HepG2 (cell line): ENCODE measurements at regions not wholly inside any gene's neighbourhood (a gene's known extent, or its start where the extent isn't known, plus 50 kb on each side); places are given as distances from the start of the nearest gene placed in this dataset.

Experiments used
- ATAC-seq: fragments of 200-7000 bp; cut with Tn5 transposase; 3 replicates; pipeline ENCODE4 v1.9.1; 2020; ENCODE audit warnings: mild to moderate bottlenecking, moderate library complexity
- BruUV-seq: library from RNA; stranded (reverse); fragments of 400-500 nt; replicated peaks from 2 replicates; lab custom pipeline; 2021; lab: Mats Ljungman, UMichigan
- CTCF ChIA-PET: fragments of 300-600 bp; formaldehyde crosslinking; extraction: SDS; loops from one replicate; lab custom pipeline; 2021; ENCODE audit warnings: low total read pairs, inconsistent platforms, low intra/inter-chr PET ratio; lab: Yijun Ruan, JAX
- POLR2A ChIA-PET: fragments of 350-600 bp; sonication (Branson Sonifier 250); formaldehyde crosslinking; loops from one replicate; lab custom pipeline; 2020; ENCODE audit warnings: antibody characterized with exemption, inconsistent platforms; lab: Yijun Ruan, JAX
- DNase-seq: peaks from one replicate; pipeline ENCODE4 v3.0.0-alpha.2; 2015; ENCODE audit warnings: low spot score
- FAIRE-seq: peaks from 3 replicates; lab custom pipeline; 2011; peaks lifted over from hg19 to GRCh38; lab: Jason Lieb, UNC
- H2AFZ ChIP-seq: one replicate; pipeline ENCODE4 v1.6.1; 2011; ENCODE audit warnings: low read length, inconsistent platforms
- H3K27ac ChIP-seq: fragments of 300-600 bp; 3 replicates; pipeline ENCODE4 v1.8.0; 2011; ENCODE audit warnings: mixed run types, mild to moderate bottlenecking, mixed read lengths, low read length, inconsistent platforms; ENCODE audit not compliant: insufficient read depth; ENCODE audit errors: extremely low read length
- H3K27me3 ChIP-seq, 2 experiments: fragments of 200-600 bp in 1 of 2; 2 replicates in 1 of 2; 3 replicates in 1 of 2; pipeline versions ENCODE4 v1.6.0 to v1.8.0; 2011; ENCODE audit warnings: low read length in 2 of 2, mild to moderate bottlenecking in 2 of 2, moderate library complexity in 2 of 2, inconsistent platforms in 1 of 2; ENCODE audit not compliant: insufficient read depth in 2 of 2, control insufficient read depth in 1 of 2
- H3K36me3 ChIP-seq, 2 experiments: fragments of 200-600 bp in 1 of 2; replicated peaks in 1 of 2; 2 replicates in 1 of 2; 3 replicates in 1 of 2; pipeline versions ENCODE4 v1.5.1 to v1.8.0; 2011; ENCODE audit warnings: low read length in 2 of 2, inconsistent platforms in 1 of 2; ENCODE audit not compliant: insufficient read depth in 2 of 2, control insufficient read depth in 1 of 2
- H3K4me1 ChIP-seq: 2 replicates; pipeline ENCODE4 v1.5.1; 2012; ENCODE audit warnings: low read length, inconsistent platforms; ENCODE audit not compliant: insufficient read depth
- H3K4me2 ChIP-seq: 2 replicates; pipeline ENCODE4 v1.6.0; 2011; ENCODE audit warnings: low read depth, low read length, inconsistent platforms
- H3K4me3 ChIP-seq, 3 experiments: fragments of 200-600 bp in 1 of 3; sonication (generic), shearing (Covaris generic) in 1 of 3; replicated peaks in 1 of 3; 2 replicates each; pipeline ENCODE4 v1.5.1; 2011 to 2016; ENCODE audit warnings: low read length in 3 of 3, inconsistent platforms in 2 of 3, low read depth in 2 of 3, mild to moderate bottlenecking in 2 of 3, control low read depth in 1 of 3, mixed read lengths in 1 of 3; ENCODE audit not compliant: insufficient read depth in 1 of 3
- H3K79me2 ChIP-seq: one replicate; pipeline ENCODE4 v1.6.1; 2011; ENCODE audit warnings: low read length, inconsistent platforms; ENCODE audit not compliant: insufficient read depth
- H3K9ac ChIP-seq: 2 replicates; pipeline ENCODE4 v1.6.0; 2011; ENCODE audit warnings: mild to moderate bottlenecking, low read depth, low read length, inconsistent platforms; ENCODE audit not compliant: insufficient read depth
- H3K9me3 ChIP-seq: 2 replicates; pipeline ENCODE4 v1.5.1; 2012; ENCODE audit warnings: mild to moderate bottlenecking, low read length
- H4K20me1 ChIP-seq: 2 replicates; pipeline ENCODE4 v1.6.0; 2011; ENCODE audit warnings: inconsistent platforms, mild to moderate bottlenecking, low read length, moderate library complexity; ENCODE audit not compliant: insufficient read depth
- CEBPG ChIP-seq: IDR thresholded peaks from 2 replicates; pipeline ENCODE4 v1.6.1; 2016
- DMAP1 ChIP-seq: IDR thresholded peaks from 2 replicates; pipeline ENCODE4 v1.6.1; 2016
- DR1 ChIP-seq: sonication (generic); formaldehyde crosslinking; IDR thresholded peaks from 2 replicates; pipeline ENCODE4 v1.8.0; 2021; ENCODE audit warnings: mild to moderate bottlenecking, missing genetic modification reagents, inconsistent platforms
- KDM3A ChIP-seq: IDR thresholded peaks from 2 replicates; pipeline ENCODE4 v1.6.1; 2018; ENCODE audit warnings: low read depth, missing compliant biosample characterization
- MAFK ChIP-seq, 2 experiments: IDR thresholded peaks in 1 of 2; conservative IDR thresholded peaks in 1 of 2; 2 replicates each; pipeline ENCODE4 v1.6.1; 2011; ENCODE audit warnings: improper control_type of control experiment in 2 of 2, low read length in 2 of 2
- NFE2L1 ChIP-seq: sonication (generic); formaldehyde crosslinking; IDR thresholded peaks from 2 replicates; pipeline ENCODE4 v1.4.0; 2020; ENCODE audit warnings: missing genetic modification reagents, mild to moderate bottlenecking, borderline replicate concordance
- RCOR2 ChIP-seq: IDR thresholded peaks from 2 replicates; pipeline ENCODE4 v1.6.1; 2016; ENCODE audit warnings: missing biosample characterization, missing genetic modification reagents
- RXRB ChIP-seq: IDR thresholded peaks from 2 replicates; pipeline ENCODE4 v1.6.1; 2016; ENCODE audit warnings: borderline replicate concordance, missing genetic modification reagents, missing compliant biosample characterization
- SATB2 ChIP-seq: sonication (generic); formaldehyde crosslinking; IDR thresholded peaks from 2 replicates; pipeline ENCODE4 v1.5.0; 2020; ENCODE audit warnings: missing genetic modification reagents
- SOX13 ChIP-seq, 3 experiments: fragments of 450-650 bp in 1 of 3; sonication (generic) in 1 of 3; formaldehyde crosslinking in 1 of 3; IDR thresholded peaks in 2 of 3; conservative IDR thresholded peaks in 1 of 3; 2 replicates each; pipeline versions ENCODE4 v1.5.0 to v1.6.1; 2016 to 2020; ENCODE audit warnings: antibody characterized with exemption in 1 of 3, mild to moderate bottlenecking in 1 of 3, missing compliant biosample characterization in 1 of 3, missing genetic modification reagents in 1 of 3, moderate library complexity in 1 of 3
- ZKSCAN8 ChIP-seq: IDR thresholded peaks from 2 replicates; pipeline ENCODE4 v1.6.1; 2016; ENCODE audit warnings: borderline replicate concordance, missing genetic modification reagents, missing compliant biosample characterization
- ZNF10 ChIP-seq: sonication (generic); formaldehyde crosslinking; IDR thresholded peaks from 2 replicates; pipeline ENCODE4 v1.4.0; 2020; ENCODE audit warnings: mild to moderate bottlenecking, low read depth, missing genetic modification reagents, borderline replicate concordance
- ZNF317 ChIP-seq: sonication (generic); formaldehyde crosslinking; IDR thresholded peaks from 2 replicates; pipeline ENCODE4 v1.5.0; 2020; ENCODE audit warnings: mild to moderate bottlenecking, missing genetic modification reagents
- ZNF335 ChIP-seq: sonication (generic); formaldehyde crosslinking; IDR thresholded peaks from 2 replicates; pipeline ENCODE4 v1.4.0; 2020; ENCODE audit warnings: missing genetic modification reagents
- ZNF367 ChIP-seq: sonication (generic); formaldehyde crosslinking; IDR thresholded peaks from 2 replicates; pipeline ENCODE4 v1.4.0; 2020; ENCODE audit warnings: missing genetic modification reagents, borderline replicate concordance
- ZNF891 ChIP-seq: sonication (generic); formaldehyde crosslinking; IDR thresholded peaks from 2 replicates; pipeline ENCODE4 v1.5.0; 2020; ENCODE audit warnings: mild to moderate bottlenecking, missing genetic modification reagents
- ZSCAN29 ChIP-seq: sonication (generic); formaldehyde crosslinking; conservative IDR thresholded peaks from 2 replicates; pipeline ENCODE4 v1.4.0; 2020; ENCODE audit warnings: mild to moderate bottlenecking, missing genetic modification reagents
- in situ Hi-C: cut with HindIII; loops from 2 replicates; pipeline ENCODE4 v1.10.0; 2017; ENCODE audit warnings: low pct_unique_long_range_greater_than_20kb; ENCODE audit not compliant: extremely low pct_ligation_motif_present
- intact Hi-C: fragments of 100-400 bp; cut with micrococcal nuclease; formaldehyde crosslinking; loops from one replicate; pipeline ENCODE4 v1.10.0; 2022; ENCODE audit not compliant: unreplicated experiment
- TF ChIP-seq, protein P1 (sequence below): sonication (generic); formaldehyde crosslinking; IDR thresholded peaks from 2 replicates; pipeline ENCODE4 v1.5.0; 2020; ENCODE audit warnings: missing genetic modification reagents
- TF ChIP-seq, protein P2 (sequence below): sonication (generic); formaldehyde crosslinking; IDR thresholded peaks from 2 replicates; pipeline ENCODE4 v1.8.0; 2022; ENCODE audit warnings: missing genetic modification reagents, mild to moderate bottlenecking, borderline replicate concordance
- TF ChIP-seq, protein P3 (sequence below): sonication (generic); formaldehyde crosslinking; IDR thresholded peaks from 2 replicates; pipeline ENCODE4 v1.4.0; 2020; ENCODE audit warnings: missing genetic modification reagents
- TF ChIP-seq, protein P4 (sequence below): sonication (generic); formaldehyde crosslinking; IDR thresholded peaks from 2 replicates; pipeline ENCODE4 v1.4.0; 2020; ENCODE audit warnings: missing genetic modification reagents
- TF ChIP-seq, protein P5 (sequence below): IDR thresholded peaks from 2 replicates; pipeline ENCODE4 v1.6.1; 2012; ENCODE audit warnings: inconsistent platforms

DNA sequence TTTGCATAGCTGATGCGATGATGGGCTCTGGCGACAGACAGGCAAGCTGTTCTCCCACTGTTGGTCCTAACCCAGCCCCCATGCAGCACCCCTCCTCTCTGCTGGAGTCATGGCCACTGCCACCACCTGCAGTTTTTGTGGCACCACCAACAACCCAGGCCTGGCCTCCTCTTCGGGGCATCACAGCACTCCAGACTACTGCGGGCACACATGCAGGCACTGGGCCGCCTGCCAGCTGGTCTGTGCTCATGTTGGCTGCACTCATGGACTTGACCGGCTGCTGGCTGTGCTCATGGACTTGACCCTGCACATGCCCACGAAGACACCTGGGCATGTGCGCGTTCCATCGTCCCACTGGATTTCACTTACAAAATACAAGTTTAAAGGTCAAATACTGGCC is 130.9 kb upstream of the TMEM108 start (continued):
- TF ChIP-seq, protein P1, sequence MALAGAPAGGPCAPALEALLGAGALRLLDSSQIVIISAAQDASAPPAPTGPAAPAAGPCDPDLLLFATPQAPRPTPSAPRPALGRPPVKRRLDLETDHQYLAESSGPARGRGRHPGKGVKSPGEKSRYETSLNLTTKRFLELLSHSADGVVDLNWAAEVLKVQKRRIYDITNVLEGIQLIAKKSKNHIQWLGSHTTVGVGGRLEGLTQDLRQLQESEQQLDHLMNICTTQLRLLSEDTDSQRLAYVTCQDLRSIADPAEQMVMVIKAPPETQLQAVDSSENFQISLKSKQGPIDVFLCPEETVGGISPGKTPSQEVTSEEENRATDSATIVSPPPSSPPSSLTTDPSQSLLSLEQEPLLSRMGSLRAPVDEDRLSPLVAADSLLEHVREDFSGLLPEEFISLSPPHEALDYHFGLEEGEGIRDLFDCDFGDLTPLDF = no peak
- TF ChIP-seq SOX13 (IDR thresholded peaks at IDR 0.05) (no peak), SOX13 (CRISPR knock-in tag; conservative IDR thresholded peaks at IDR 0.05 in 1 of 2, IDR thresholded peaks at IDR 0.05 in 1 of 2) (no peak), ZNF317 (CRISPR knock-in tag) (no peak), DR1 (CRISPR knock-in tag) (no peak)
- TF ChIP-seq, protein P2, sequence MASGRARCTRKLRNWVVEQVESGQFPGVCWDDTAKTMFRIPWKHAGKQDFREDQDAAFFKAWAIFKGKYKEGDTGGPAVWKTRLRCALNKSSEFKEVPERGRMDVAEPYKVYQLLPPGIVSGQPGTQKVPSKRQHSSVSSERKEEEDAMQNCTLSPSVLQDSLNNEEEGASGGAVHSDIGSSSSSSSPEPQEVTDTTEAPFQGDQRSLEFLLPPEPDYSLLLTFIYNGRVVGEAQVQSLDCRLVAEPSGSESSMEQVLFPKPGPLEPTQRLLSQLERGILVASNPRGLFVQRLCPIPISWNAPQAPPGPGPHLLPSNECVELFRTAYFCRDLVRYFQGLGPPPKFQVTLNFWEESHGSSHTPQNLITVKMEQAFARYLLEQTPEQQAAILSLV (CRISPR knock-in tag) = no peak

DNA sequence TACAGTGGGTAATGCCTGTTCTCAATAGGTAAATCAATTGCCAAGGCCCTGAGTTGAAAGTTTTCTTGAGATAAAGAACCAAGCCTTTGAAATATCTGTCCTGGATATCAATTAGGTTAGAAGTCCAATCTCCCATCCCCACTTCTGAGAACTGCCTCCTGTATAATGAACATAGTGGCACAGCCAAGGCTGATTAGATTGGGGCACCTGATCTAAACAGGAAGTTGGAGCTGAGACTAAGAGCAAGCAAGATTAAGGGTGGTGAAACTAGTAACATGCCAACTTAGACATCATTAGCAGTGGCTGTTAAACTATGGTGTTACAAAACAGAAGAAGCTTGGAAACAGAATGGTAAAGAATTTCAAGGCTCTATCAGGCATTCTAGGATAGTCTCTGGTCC is 137.7 kb upstream of the TMEM108 start:
- Histone ChIP-seq H4K20me1 (no peaks in the 10 kb centered on the region), H3K27me3 (no peaks in the 10 kb centered on the region), H3K27ac (no peak overlapping the region), H3K36me3 (no peaks in the 10 kb centered on the region), H3K9ac (no peak overlapping the region), H2AFZ (no peak overlapping the region), H3K4me1 (no peaks in the 10 kb centered on the region), H3K9me3 (no peaks in the 10 kb centered on the region), H3K79me2 (no peaks in the 10 kb centered on the region), H3K4me3 (no peak overlapping the region), H3K4me2 (no peak overlapping the region)
- in situ Hi-C loops = loop anchor here (25.0 kb wide), 1 partner anchor 88 kb away; no protein-coding TSS in a partner anchor
- DNase-seq (no peak), FAIRE-seq (no peak), ATAC-seq (no peak)
- no TSS peak for BruUV-seq
- ChIA-PET CTCF (no interaction called here), POLR2A (no interaction called here)
- intact Hi-C loops = no loop called here
- TF ChIP-seq DMAP1 (CRISPR knock-in tag) = no peak
- no peak for TF ChIP-seq ZSCAN29
- no peak for TF ChIP-seq ZKSCAN8 (CRISPR knock-in tag)
- TF ChIP-seq ZNF891 (CRISPR knock-in tag) = no peak
- no peak for TF ChIP-seq RXRB (CRISPR knock-in tag)
- TF ChIP-seq, protein P3, sequence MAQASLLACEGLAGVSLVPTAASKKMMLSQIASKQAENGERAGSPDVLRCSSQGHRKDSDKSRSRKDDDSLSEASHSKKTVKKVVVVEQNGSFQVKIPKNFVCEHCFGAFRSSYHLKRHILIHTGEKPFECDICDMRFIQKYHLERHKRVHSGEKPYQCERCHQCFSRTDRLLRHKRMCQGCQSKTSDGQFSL (CRISPR knock-in tag) = no peak
- TF ChIP-seq, protein P4, sequence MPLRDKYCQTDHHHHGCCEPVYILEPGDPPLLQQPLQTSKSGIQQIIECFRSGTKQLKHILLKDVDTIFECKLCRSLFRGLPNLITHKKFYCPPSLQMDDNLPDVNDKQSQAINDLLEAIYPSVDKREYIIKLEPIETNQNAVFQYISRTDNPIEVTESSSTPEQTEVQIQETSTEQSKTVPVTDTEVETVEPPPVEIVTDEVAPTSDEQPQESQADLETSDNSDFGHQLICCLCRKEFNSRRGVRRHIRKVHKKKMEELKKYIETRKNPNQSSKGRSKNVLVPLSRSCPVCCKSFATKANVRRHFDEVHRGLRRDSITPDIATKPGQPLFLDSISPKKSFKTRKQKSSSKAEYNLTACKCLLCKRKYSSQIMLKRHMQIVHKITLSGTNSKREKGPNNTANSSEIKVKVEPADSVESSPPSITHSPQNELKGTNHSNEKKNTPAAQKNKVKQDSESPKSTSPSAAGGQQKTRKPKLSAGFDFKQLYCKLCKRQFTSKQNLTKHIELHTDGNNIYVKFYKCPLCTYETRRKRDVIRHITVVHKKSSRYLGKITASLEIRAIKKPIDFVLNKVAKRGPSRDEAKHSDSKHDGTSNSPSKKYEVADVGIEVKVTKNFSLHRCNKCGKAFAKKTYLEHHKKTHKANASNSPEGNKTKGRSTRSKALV (CRISPR knock-in tag) = no peak
- TF ChIP-seq, protein P5, sequence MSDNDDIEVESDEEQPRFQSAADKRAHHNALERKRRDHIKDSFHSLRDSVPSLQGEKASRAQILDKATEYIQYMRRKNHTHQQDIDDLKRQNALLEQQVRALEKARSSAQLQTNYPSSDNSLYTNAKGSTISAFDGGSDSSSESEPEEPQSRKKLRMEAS = no peak
- no peak for TF ChIP-seq SATB2
- no peak for TF ChIP-seq ZNF367 (CRISPR knock-in tag)
- no peak for TF ChIP-seq NFE2L1 (CRISPR knock-in tag)
- TF ChIP-seq CEBPG (CRISPR knock-in tag) = no peak
- TF ChIP-seq ZNF10 = no peak
- no peak for TF ChIP-seq ZNF335 (CRISPR knock-in tag)
- TF ChIP-seq MAFK (conservative IDR thresholded peaks at IDR 0.05 in 1 of 2, IDR thresholded peaks at IDR 0.05 in 1 of 2; ENCODE audit: low read length in 2 of 2) = no peak
- no peak for TF ChIP-seq KDM3A (CRISPR knock-in tag)
- TF ChIP-seq RCOR2 (CRISPR knock-in tag) = no peak
